Islet of Langerhans (tissue), 1 donor: ENCODE measurements at regions not wholly inside any gene's neighbourhood (a gene's known extent, or its start where the extent isn't known, plus 50 kb on each side); places are given as distances from the start of the nearest gene placed in this dataset.

ENCODE experiments used
- FAIRE-seq: peaks from one replicate; lab custom pipeline; 2011; peaks lifted over from hg19 to GRCh38; lab: Jason Lieb, UNC

DNA sequence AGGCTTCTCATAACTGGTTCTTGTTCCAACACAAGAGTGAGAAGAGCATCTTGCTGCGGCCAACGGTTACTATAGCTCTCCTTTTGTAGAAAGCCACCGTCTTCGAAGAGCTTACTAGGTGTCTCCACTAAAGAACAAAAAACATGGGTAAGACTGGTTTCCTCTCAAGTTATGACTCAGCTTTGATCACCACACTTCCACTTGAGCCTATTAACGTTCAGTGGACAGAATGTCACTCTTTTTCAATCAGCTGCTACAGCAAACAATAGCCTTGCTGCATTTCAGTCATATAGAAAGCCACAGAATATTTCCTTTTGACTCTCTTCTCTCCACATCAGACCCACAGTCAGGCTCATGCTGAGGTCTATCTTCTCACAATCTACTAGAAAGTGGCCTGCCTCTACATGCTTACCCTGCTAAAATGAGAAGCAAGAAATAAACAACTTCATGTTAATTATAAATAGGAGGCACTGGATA, 243.5 kb upstream of the PREP start:
- FAIRE-seq: no peak

DNA sequence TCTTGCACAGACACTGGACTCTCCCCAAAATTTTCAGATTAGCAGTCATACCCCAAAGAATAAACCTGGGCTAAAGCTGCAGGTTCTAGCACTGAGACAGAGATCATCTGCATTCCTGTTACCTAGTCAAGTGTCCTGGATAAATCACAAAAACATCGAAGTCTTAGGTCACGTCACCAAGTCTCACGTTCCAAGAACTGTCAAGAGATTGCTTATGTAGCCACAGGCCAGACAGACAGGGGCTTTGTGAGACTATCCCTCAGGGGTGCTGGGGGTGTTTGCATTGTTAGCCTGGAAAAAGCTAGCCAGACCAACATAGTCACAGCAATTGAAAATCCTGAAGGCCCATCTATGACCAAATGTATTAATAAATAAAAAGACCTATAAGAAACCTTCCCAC, 243.1 kb upstream of the PREP start:
- FAIRE-seq: no peak

DNA sequence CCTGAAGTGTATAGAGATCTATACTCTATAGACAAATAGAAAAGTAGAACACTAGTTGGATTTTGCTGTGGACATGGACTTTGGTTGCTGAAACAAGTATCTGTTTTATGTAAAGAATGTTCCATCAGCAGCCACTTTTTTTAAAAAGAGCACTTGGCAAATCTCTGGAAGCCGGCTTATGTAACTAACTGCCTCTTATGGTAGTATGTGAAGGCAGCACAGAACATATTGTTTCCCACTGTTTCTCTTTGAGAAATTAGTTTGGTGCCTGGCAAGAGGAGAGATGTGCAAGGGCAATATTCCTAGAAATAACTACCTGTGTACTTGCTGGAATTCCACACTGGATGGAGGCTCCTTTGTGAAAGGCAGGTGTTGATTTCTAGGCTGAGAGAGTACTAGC, 242.3 kb upstream of the PREP start:
- FAIRE-seq: no peak

DNA sequence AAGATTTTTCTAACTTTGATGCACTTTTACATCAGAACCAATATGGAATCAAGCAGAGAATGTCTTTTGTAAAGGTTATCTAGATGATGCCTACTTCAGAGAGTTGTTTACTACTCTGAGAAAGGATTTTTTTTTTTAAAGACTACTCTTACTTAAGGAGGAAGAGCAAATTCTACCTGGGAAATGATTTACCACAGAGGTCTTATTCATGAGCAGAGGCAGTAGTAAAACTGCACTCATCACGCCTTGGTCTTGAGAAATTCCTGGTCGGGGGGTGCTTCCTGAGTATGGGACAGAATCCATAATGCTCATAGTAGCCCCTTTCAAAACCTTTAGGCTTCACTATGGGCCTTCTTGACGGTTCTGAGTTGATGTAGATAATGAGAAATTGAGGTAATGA, 241.8 kb upstream of the PREP start:
- no peak for FAIRE-seq

DNA sequence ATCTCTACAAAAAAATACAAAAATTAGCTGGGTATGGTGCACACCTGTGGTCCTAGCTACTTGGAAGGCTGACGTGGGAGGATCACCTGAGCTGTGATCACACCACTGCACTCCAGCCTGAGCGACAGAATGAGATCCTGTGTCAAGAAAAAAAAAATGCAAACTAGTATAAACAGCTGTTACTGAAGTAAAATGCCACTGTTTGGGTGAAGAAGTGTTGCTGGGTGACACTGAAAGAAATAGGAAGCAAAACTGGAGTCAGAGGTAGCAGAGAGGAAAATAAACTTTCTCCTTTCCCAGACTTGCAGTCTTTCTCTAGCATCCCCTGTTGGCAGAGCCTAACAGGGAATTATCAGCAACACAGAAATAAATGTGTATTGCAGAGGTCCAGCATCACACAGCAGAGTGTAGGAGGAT, 241.2 kb upstream of the PREP start:
- FAIRE-seq: no peak

DNA sequence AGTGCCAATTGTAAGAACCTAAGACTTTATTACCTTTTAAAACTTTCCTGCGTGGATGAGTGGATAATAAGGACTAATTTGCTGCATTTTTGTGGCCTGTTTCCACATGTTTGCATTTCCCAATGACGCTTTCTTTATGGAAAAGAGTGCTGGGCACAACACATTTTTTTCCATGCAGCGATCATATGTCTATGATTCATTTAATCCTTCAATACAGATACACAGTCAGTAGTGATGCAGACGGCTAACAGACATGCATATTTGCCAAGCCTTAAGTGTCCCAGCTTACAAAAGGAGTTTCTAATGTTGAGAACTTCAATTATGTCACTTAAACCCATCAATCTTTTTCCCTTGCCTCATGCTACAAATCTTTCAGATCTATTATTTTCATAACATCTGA, 239.8 kb upstream of the PREP start:
- no peak for FAIRE-seq

DNA sequence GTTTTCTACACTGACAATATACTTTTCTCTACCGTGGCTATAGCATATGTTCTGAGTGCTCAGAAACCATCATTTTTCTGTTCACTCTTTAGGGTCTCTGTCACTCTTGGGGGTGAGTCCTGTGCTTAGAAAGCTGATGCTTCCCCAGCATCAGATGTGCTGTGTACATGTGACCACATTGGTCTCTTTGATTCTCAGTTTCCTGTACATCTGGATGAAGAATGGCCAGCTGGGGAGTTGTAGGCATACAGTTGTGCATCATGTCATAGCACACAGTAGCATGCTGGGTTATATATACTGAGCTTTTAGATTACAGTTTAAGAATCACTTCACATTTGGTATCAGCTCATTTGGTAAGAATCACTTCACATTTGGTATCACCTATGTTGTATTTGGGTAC, 238.6 kb upstream of the PREP start:
- FAIRE-seq: no peak

DNA sequence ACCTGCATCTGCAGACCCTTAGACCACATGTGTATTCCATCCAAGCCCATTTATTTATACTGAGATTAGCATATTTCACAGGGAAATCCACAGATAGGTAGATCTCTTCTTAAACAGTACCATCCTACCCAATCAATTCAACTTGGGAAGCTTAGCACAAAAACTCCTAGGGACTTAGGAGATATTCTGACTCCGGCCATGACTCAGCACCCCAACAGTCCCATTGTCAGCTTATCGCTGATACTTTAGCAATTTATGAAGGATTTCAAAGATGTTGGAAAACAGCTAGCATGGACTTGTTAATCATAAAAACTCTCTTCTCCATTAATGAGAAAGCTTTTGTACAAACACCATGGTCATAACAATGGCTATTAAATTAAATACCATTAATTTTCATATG, 236.2 kb upstream of the PREP start:
- no peak for FAIRE-seq

DNA sequence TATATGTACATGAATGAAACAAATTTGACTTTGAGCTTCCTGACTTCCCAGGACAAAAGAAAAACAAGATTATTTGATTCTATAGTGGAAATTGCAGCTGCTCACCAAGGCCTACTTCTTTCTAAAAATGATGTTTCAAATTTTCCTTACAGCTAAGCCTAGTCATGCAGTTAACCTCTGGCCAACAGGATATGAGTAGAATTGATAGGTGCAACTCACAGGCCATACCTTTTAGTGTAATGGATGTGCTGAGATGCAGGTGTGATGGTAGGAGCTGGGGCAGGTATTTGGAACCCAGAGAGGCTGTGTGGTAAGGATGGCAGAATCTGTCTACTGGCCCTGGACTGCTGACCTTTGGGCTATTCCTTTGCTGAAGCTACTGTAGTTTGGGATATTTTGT, 230.9 kb upstream of the PREP start:
- no peak for FAIRE-seq

DNA sequence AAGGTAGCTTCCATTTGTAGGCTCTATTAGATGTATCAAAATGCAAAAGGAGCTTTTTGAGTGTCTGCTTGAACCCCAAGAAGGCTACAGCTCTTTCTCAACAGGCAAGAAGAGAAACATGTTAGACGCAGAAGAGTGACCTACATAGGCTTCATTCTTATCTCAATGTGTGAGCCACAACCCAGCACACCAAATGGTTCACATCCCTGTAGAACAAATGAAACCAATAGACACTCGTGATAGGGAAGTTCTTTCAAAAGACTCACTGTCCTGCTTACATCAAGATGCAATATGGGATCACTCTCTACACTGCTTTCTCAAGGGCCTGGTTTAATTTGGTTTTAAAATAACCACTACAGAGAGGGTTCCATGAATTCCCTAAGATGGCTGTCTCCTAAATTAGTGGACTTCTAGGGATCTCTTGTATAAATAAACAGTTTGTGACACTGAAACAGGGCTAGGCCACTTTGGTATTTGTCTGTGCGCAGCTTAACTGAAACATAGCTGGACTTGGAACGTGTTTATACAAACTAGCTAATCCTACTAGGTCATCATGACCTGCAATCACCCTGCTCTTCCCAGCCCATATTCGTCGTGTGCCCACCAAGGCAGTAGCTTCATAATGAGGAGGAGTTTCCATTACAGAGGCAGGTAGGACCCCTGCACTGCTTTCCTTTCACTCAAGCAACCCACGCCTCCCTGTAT, 225.4 kb upstream of the PREP start:
- no peak for FAIRE-seq

DNA sequence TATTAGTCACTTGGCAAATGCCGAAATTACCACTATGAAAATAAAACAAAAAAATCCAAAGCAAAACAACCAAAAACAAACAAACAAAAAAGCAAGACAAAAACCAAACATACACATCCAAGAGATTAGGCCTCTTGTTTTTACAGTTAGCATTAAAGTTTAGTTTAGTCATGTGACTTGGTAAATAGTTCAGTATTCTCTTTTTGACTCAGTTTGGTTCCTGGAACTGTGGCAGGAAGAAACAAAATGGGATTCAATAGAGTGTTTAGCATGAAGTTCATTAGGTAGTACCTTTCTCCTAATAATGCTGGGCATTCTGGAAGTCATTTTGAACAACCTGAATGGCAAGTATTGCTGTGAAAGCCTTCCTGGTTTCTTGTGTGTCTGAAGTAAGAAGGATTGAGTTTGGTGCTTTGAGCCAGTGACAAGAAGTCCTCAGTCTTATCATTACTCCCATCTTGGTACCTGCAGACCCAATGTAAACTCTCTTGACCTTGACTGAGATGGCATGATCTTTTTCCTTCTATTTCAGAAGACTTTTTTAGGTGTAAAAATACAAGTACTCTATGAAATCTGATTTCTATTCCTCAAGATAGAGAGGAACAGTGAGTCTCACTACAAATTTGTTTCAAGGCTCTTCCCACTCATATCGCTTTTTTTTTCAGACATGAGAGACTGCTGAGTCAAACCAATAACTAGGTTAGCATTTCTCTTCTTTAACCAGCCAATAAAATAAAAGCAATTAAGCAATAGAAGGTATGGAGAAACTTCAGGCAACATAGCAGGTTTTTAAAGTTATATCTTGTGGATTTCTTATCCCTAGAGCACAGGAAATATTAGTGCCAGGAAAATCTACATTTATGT, 223.6 kb upstream of the PREP start:
- no peak for FAIRE-seq

DNA sequence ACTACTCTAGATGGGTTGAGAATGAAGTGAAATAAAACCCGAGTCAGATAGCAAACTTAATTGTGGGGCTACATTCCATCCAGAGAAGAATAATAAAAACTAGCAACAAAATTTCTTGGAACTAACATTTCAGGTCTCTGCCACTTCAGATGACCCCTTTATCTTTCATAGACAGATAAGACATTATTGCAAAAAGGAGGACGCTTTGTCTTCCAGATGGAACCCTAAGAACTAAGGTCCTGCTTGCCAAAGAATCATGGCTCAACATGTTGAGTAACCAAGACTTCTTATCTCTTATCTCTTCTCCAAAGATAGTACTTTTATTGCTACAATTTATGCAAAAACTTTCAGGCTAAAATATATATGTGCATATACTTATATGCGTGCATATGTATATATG, 221.1 kb upstream of the PREP start:
- FAIRE-seq: no peak

GRCh38 chr6:105622226-105622625, 219.3 kb upstream of the PREP start:
- FAIRE-seq: no peak

GRCh38 chr6:105621564-105622175, 218.8 kb upstream of the PREP start:
- no peak for FAIRE-seq

- FAIRE-seq: no peak
Observed at GRCh38 chr6:105620878-105621277, 218.0 kb upstream of the PREP start.

- no peak for FAIRE-seq
Observed at GRCh38 chr6:105619971-105620741, 217.3 kb upstream of the PREP start.

DNA sequence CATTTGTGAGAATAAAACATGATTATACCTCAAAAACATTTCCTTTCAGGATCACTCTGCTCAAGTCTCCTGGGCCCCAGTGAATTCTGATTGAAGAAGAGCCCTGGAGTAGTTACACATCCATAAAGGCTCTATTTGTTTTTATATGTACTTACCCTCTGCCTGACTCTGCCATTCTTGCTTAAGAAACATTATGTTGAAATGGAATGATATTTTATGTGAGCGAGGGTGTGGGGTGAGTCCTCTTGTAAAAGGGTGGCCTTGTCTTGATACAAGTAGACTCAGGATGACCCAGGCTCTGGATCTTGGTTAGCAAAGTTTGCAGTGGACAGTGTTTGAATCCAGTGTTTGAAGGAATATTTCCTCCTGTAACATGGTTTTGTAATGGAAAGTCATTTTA, 215.4 kb upstream of the PREP start:
- FAIRE-seq: no peak

DNA sequence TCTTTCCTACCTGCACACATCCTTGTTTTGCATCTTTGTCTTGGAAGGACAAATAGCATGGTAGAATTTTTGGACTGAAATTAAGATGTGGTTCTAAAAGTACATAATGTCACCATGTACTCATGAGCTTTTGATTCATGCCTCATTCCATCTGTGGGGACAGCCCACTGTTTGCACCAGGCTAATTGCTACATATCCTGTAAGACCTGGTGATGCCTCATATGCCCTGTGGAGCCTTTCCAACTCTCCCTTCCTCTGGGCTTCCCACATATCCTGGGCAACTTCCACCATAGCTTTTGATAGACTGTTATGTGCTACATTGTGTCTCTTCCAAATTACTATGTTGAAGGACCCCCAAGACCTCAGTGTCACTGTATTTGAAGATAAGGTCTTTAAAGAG, 213.6 kb upstream of the PREP start:
- FAIRE-seq: no peak

GRCh38 chr6:105611606-105612005, 208.7 kb upstream of the PREP start:
- no peak for FAIRE-seq

DNA sequence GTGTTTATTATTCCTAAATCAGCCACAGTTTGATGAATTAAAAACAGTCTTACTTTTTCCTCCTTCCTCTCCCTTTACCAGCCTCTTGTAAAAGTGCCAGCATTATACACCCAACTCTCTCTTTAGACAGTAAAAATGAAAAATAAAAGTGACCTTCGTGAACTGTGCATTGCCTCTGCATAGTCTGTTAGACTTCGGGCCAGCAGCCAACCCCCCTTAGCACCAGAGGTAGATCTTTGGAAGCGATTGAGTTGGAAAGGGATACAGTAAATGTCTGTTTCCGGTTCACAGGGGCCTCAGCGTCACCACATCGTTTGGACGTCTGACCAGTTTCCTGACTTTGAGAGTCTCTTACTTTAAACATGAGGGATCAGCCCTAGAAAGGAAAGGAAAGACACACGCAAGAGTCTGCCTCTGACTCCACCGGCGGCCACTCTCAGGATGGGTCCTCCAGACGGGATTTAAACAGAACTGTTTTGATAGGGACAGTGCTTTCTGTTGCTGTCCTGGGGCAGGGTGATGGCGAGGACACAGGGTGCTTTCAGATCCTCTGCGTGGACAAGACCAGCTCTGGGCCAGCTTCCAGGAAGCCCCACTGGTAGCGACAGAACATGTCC, 206.6 kb upstream of the PREP start:
- no peak for FAIRE-seq

GRCh38 chr6:105608711-105609374, 206.0 kb upstream of the PREP start:
- no peak for FAIRE-seq
